WTC11 (cell line): ENCODE measurements at regions not wholly inside any gene's neighbourhood (a gene's known extent, or its start where the extent isn't known, plus 50 kb on each side); places are given as distances from the start of the nearest gene placed in this dataset.

ENCODE experiments used
- CTCF ChIP-seq: fragments of 200-600 bp; IDR thresholded peaks from 2 replicates; pipeline ENCODE4 v1.8.0; 2022; ENCODE audit warnings: antibody characterized with exemption
- IRF2 ChIP-seq: sonication (generic); formaldehyde crosslinking; IDR thresholded peaks from 2 replicates; pipeline ENCODE4 v1.8.0; 2022; ENCODE audit warnings: low read depth, missing genetic modification reagents, borderline replicate concordance
- SP1 ChIP-seq: sonication (generic); formaldehyde crosslinking; conservative IDR thresholded peaks from 2 replicates; pipeline ENCODE4 v1.8.1; 2022; ENCODE audit warnings: missing genetic modification reagents
- ZNF138 ChIP-seq: sonication (generic); formaldehyde crosslinking; conservative IDR thresholded peaks from 2 replicates; pipeline ENCODE4 v1.8.1; 2022; ENCODE audit warnings: mild to moderate bottlenecking, moderate library complexity, missing genetic modification reagents
- ZNF263 ChIP-seq: sonication (generic); formaldehyde crosslinking; IDR thresholded peaks from 2 replicates; pipeline ENCODE4 v1.8.1; 2022; ENCODE audit warnings: low read depth, mild to moderate bottlenecking, moderate library complexity, missing genetic modification reagents
- TF ChIP-seq, protein P1 (sequence below): sonication (generic); formaldehyde crosslinking; IDR thresholded peaks from 2 replicates; pipeline ENCODE4 v1.8.0; 2022; ENCODE audit warnings: mild to moderate bottlenecking, missing genetic modification reagents

- TF ChIP-seq CTCF, result no peak
- no peak for TF ChIP-seq ZNF138 (CRISPR knock-in tag)
- no peak for TF ChIP-seq IRF2 (CRISPR knock-in tag)
- TF ChIP-seq ZNF263 (CRISPR knock-in tag), result no peak
- TF ChIP-seq, protein P1, sequence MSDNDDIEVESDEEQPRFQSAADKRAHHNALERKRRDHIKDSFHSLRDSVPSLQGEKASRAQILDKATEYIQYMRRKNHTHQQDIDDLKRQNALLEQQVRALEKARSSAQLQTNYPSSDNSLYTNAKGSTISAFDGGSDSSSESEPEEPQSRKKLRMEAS (CRISPR knock-in tag), result no peak
- no peak for TF ChIP-seq SP1 (CRISPR knock-in tag)
Measured at GRCh38 chr13:105721016-105721415, 814.4 kb downstream of the EFNB2 start.
